Transverse colon (tissue), 4 donors: ENCODE measurements at regions not wholly inside any gene's neighbourhood (a gene's known extent, or its start where the extent isn't known, plus 50 kb on each side); places are given as distances from the start of the nearest gene placed in this dataset.

Source experiments
- EP300 ChIP-seq: sonication (generic); formaldehyde crosslinking; IDR thresholded peaks from one replicate; pipeline ENCODE4 v1.6.1; 2017; ENCODE audit warnings: antibody characterized with exemption, low read depth
- POLR2A ChIP-seq: fragments of 450-650 bp; IDR thresholded peaks from one replicate; pipeline ENCODE4 v1.6.1; 2016; ENCODE audit warnings: antibody characterized with exemption, mild to moderate bottlenecking, moderate library complexity
- POLR2AphosphoS5 ChIP-seq, 3 donors: sonication (generic); formaldehyde crosslinking; IDR thresholded peaks; one replicate each; pipeline ENCODE4 v1.6.1; 2016; ENCODE audit warnings: antibody characterized with exemption in 3 of 3
- TF ChIP-seq, protein P1 (sequence below), 5 experiments: fragments of 200-600 bp in 3 of 5; fragments of 450-650 bp in 2 of 5; sonication (generic) in 3 of 5; IDR thresholded peaks; 1 replicate in 2 of 5; 2 replicates in 3 of 5; pipeline ENCODE4 v1.5.1; 2016 to 2017; ENCODE audit warnings: antibody characterized with exemption in 5 of 5, inconsistent platforms in 3 of 5, mild to moderate bottlenecking in 2 of 5, moderate library complexity in 1 of 5

GRCh38 chr5:1936413-1936812 is 53.7 kb upstream of the IRX4 start:
- TF ChIP-seq, protein P1, sequence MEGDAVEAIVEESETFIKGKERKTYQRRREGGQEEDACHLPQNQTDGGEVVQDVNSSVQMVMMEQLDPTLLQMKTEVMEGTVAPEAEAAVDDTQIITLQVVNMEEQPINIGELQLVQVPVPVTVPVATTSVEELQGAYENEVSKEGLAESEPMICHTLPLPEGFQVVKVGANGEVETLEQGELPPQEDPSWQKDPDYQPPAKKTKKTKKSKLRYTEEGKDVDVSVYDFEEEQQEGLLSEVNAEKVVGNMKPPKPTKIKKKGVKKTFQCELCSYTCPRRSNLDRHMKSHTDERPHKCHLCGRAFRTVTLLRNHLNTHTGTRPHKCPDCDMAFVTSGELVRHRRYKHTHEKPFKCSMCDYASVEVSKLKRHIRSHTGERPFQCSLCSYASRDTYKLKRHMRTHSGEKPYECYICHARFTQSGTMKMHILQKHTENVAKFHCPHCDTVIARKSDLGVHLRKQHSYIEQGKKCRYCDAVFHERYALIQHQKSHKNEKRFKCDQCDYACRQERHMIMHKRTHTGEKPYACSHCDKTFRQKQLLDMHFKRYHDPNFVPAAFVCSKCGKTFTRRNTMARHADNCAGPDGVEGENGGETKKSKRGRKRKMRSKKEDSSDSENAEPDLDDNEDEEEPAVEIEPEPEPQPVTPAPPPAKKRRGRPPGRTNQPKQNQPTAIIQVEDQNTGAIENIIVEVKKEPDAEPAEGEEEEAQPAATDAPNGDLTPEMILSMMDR (IDR thresholded peaks at IDR 0.05) = no peak
- TF ChIP-seq POLR2A = no peak
- TF ChIP-seq EP300 = no peak
- no peak for TF ChIP-seq POLR2AphosphoS5 (IDR thresholded peaks at IDR 0.05)
